GM23248 (cell line): ENCODE measurements at regions not wholly inside any gene's neighbourhood (a gene's known extent, or its start where the extent isn't known, plus 50 kb on each side); places are given as distances from the start of the nearest gene placed in this dataset.

Source experiments
- EZH2 ChIP-seq: fragments of 200-600 bp; sonication (generic); IDR thresholded peaks from 2 replicates; pipeline ENCODE4 v1.6.1; 2018; ENCODE audit warnings: antibody characterized with exemption, mild to moderate bottlenecking; ENCODE audit not compliant: insufficient read depth, poor library complexity, severe bottlenecking
- EZH2phosphoT487 ChIP-seq: fragments of 200-600 bp; sonication (generic); IDR thresholded peaks from 2 replicates; pipeline ENCODE4 v1.6.1; 2018; ENCODE audit warnings: antibody characterized with exemption, moderate library complexity, mild to moderate bottlenecking, low read depth; ENCODE audit not compliant: insufficient read depth

GRCh38 chr14:53790731-53791500, 165.7 kb downstream of the BMP4 start:
- TF ChIP-seq EZH2 (no peak), EZH2phosphoT487 (no peak)
